ENCODE measurements at regions not wholly inside any gene's neighbourhood (a gene's known extent, or its start where the extent isn't known, plus 50 kb on each side); places are given as distances from the start of the nearest gene placed in this dataset.
"Not testable (repeated sequence)": the region's sequence is repeated elsewhere in the genome, so short reads cannot be mapped to it uniquely, and the experiment has no call there.

- no peak for DNase-seq
Measured at GRCh38 chr5:107056278-107056677, 614.5 kb downstream of the EFNA5 start.

DNA sequence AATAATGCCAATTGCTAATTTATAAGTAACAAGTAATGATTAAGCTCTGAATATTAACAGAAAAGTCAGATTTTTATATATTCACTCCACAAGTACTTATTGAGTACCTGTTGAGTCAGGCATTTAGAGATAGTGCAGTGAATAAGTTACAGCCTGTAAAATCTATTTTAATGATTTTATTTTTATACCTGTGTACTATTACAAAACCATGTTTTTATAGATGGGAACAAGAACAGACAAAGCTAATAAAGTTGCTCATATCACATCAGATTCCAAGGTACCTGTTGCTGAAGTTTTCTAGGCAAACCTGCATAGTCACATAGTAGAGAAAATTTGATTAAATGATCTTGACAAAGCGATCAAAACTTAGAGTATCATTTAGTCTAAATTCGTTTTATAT lies 623.7 kb downstream of the EFNA5 start:
- DNase-seq = no peak

- DNase-seq = no peak
Measured at GRCh38 chr5:107043665-107044064, 627.1 kb downstream of the EFNA5 start.

- DNase-seq = no peak
Measured at GRCh38 chr5:107040907-107041306, 629.8 kb downstream of the EFNA5 start.

DNA sequence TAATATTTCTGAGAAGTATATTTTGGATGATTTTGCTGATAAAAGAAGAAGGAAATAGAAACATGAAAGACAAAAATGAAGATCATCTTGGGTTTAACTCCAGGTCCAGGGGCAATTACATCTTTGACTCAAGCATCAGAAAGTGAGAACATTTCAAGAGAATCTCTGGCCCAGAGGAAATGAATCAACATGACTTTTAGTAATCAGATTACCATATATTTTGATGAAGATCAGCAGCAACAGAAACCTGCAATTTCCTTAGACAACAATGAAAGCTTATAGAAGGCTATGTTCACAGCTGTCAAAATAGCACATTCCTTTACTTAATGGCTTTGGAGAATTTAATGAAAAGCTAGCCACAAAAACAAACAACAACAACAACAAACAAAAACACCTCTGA lies 638.1 kb downstream of the EFNA5 start:
- no peak for DNase-seq

DNA sequence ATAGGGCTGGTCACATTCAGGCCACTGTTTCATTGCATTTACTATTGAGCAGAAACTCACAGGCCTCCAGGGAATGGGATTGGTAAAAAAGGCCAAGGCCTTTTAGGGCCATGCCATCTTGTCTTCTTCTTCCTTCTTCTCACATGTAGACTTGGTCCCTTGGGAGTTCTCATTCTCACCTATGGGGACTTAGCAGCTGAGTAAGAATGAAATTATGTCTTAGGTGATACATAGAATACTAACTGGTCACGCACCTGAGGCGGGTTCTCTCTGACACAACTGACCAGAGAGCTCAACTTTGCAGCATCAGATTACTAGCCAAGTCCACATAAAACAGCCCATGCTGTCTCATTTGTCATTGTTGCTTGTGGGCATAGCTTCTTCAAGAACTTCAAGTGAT lies 641.8 kb downstream of the EFNA5 start:
- no peak for DNase-seq

GRCh38 chr5:107025712-107026497 lies 644.8 kb downstream of the EFNA5 start:
- no peak for DNase-seq

DNA sequence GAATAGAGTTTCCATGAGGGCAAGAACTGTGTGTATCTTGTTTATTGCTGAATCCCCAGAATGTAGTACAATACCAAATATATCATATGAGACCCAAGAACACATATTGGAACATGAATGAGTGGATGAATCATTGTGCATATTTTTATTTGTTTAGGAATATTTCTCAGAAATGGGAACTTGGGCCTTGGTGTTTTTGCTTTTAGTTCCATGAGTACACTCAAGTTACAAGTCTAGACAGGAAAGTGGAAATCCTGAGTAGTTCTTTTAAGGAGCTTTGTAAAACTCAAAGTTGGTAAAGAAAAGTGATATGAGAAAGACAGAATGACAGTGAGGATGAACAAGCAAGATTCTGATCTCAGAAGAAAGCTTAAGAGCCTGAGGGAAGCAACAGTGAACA lies 647.0 kb downstream of the EFNA5 start:
- DNase-seq = no peak

DNA sequence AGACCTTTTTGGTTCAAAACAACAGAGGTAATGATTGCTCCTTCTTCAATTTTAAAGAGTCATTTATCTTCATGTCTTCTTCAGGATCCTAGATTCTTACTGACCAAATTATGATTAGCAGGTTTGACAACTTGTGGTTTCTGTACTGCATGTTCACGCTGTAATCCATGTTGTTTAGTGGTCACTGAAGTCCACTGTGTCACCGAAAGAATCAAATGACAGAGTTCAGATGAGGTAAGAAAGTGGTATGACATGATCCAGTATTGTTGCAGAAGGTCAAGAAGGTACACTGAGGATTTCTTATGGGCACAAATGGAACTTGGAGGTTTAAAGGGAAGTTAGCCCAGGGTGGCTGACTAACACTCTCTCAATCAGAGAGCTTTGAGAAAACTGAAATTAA lies 649.2 kb downstream of the EFNA5 start:
- DNase-seq = no peak

GRCh38 chr5:107020626-107021025 lies 650.1 kb downstream of the EFNA5 start:
- no peak for DNase-seq

DNA sequence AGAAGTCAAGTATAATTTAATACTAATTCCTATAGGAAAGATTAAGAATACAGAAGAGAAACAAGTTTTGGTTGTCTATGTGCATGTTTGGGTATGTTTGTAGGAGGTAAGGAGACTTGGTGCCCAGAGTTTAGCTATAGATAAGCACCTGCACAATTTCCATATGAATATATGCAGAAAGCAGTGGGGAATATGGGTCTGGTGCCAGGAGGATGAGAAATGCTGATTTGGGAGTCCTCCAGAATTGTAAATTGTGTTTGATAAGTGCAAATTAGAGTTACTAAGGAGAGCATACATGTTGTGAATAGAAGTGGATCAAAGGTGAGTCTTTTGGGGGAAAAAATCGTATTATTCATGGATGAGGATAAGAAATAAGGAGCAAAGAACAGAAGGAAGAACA lies 653.1 kb downstream of the EFNA5 start:
- no peak for DNase-seq

GRCh38 chr5:107012371-107012770 lies 658.4 kb downstream of the EFNA5 start:
- DNase-seq = no peak

DNA sequence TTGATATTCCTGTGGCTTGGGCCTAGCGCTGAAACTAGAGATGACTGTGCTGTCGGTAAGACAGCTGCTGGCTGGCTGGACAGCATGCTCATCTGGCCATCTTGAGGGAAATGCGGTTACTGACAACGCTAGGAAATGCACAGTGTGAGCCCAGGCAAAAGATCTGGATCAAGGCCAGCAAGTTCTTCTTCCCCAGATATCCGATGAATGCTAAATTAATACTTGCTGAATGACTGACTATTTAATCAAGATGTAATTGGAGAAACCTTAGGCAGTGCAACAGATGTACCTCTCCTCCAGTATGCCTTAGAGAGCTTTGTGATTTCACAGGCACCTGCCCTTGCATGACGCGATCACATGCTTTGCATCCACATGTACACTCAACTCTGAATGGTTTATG lies 659.1 kb downstream of the EFNA5 start:
- no peak for DNase-seq

- no peak for DNase-seq
Measured at GRCh38 chr5:107010060-107010459, 660.7 kb downstream of the EFNA5 start.

- no peak for DNase-seq
Measured at GRCh38 chr5:107005653-107006052, 665.1 kb downstream of the EFNA5 start.

- DNase-seq = no peak
Measured at GRCh38 chr5:107005161-107005560, 665.6 kb downstream of the EFNA5 start.

DNA sequence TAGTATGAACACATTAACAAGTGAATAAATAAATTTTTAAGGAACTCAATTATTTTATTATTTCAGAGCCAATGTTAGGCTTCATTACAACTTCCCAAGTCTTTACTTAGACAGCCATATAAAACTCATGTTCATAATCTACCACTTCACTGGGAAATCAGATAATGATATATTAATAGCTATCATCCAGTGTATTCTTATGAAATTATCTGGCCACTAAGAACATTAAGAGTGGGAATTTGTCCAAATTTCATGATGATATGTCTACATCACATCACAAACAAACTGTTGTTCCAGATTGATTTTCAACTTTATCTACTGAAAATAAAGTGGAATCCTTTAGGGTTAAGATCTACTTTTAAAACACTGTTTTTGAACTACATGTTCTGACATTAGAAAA lies 668.6 kb downstream of the EFNA5 start:
- no peak for DNase-seq

DNA sequence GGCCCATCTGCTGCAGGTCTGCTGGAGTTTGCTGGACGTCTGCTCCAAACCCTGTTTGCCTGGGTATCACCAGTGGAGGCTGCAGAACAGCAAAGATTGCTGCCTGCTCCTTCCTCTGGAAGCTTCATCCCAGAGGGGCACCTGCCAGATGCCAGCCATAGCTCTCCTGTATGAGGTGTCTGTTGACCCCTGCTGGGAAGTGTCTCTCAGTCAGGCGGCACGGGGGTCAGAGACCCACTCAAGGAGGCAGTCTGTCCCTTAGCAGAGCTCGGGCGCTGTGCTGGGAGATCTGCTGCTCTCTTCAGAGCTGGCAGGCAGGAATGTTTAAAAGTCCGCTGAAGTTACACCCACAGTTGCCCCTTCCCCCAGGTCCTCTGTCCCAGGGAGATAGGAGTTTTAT lies 671.2 kb downstream of the EFNA5 start:
- DNase-seq = not testable (repeated sequence)

- no peak for DNase-seq
Measured at GRCh38 chr5:106986006-106986405, 684.7 kb downstream of the EFNA5 start.

- no peak for DNase-seq
Measured at GRCh38 chr5:106985174-106985573, 685.6 kb downstream of the EFNA5 start.

DNA sequence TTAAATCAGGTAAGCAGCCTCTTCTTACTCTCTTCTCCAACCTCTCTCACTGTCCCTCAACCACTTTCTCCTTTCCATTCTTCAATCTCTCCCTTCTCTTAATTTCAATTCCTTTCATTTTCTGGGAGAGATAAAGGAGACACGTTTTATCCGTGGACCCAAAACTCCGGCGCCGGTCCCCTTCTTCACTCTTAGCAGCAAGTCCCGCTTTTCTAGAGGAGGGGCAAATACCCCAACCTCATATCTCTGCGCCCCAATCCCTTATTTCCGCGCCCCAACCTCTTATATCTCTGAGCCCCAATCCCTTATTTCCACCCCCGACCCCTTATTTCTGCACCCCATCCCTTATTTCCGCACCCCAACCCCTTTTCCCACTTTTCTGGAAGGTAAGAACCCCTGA lies 691.6 kb downstream of the EFNA5 start:
- DNase-seq = not testable (repeated sequence)

GRCh38 chr5:106978582-106979165 lies 692.1 kb downstream of the EFNA5 start:
- DNase-seq = not testable (repeated sequence)

DNA sequence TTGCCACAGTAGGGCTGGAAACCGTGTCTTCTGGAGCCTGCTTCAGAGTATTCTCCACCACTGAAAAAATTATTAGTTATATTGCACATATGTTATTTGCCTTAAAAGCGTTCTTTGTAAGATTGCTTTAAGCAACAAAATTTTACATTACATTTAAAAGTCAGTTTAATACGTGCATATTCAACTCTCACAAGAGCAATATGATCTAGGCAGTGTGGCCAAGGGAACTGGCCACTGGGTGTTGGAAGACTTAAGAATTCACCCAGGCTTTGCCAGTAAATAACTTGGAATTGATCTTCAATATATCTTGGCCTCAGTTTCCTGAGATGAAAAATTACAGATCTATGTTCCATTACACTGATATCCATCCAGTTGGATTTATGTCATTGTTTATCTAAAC lies 694.4 kb downstream of the EFNA5 start:
- no peak for DNase-seq

DNA sequence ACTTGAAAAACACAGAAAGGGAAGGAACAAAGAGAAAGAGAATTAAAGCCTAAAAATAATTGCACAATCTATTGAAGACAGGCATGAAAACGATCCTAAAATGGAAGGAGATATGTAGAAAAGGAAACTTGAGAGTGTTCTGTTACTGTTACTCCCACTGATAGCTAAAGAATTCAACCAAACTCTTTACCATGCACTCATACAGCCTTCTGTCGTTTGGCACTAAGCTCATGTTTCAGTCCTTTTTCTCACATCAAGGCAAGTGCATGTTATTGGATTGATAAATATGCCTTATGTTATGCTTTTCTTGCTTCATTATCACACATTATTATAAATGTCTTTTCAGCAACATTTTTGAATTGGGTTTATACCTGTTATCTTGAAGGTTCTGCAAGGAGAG lies 696.5 kb downstream of the EFNA5 start:
- DNase-seq = no peak

All from islet precursor cell (in vitro differentiated cells).